ENCODE measurements at regions not wholly inside any gene's neighbourhood (a gene's known extent, or its start where the extent isn't known, plus 50 kb on each side); places are given as distances from the start of the nearest gene placed in this dataset.

GRCh38 chr1:191528275-191528674, 630.0 kb upstream of the RGS18 start:
- DNase-seq, result no peak

- no peak for DNase-seq
Observed at GRCh38 chr1:191530928-191531327, 627.3 kb upstream of the RGS18 start.

- DNase-seq, result no peak
Observed at GRCh38 chr1:191533254-191533653, 625.0 kb upstream of the RGS18 start.

- DNase-seq, result no peak
Observed at GRCh38 chr1:191536791-191537429, 621.4 kb upstream of the RGS18 start.

- DNase-seq, result peak; percentile 74
Observed at GRCh38 chr1:191541758-191542157, 616.5 kb upstream of the RGS18 start.

GRCh38 chr1:191542444-191542843, 615.8 kb upstream of the RGS18 start:
- DNase-seq, result no peak

- DNase-seq, result no peak
Observed at GRCh38 chr1:191546803-191547202, 611.5 kb upstream of the RGS18 start.

- DNase-seq, result no peak
Observed at GRCh38 chr1:191551019-191551418, 607.2 kb upstream of the RGS18 start.

- no peak for DNase-seq
Observed at GRCh38 chr1:191558379-191558778, 599.9 kb upstream of the RGS18 start.

- DNase-seq, result no peak
Observed at GRCh38 chr1:191561276-191561675, 597.0 kb upstream of the RGS18 start.

GRCh38 chr1:191564275-191564674, 594.0 kb upstream of the RGS18 start:
- no peak for DNase-seq

- no peak for DNase-seq
Observed at GRCh38 chr1:191572479-191572878, 585.8 kb upstream of the RGS18 start.

GRCh38 chr1:191575180-191575579, 583.1 kb upstream of the RGS18 start:
- DNase-seq, result no peak

- no peak for DNase-seq
Observed at GRCh38 chr1:191575746-191576145, 582.5 kb upstream of the RGS18 start.

GRCh38 chr1:191577213-191577612, 581.0 kb upstream of the RGS18 start:
- no peak for DNase-seq

GRCh38 chr1:191578281-191578680, 580.0 kb upstream of the RGS18 start:
- no peak for DNase-seq

- no peak for DNase-seq
Observed at GRCh38 chr1:191579019-191579418, 579.2 kb upstream of the RGS18 start.

- no peak for DNase-seq
Observed at GRCh38 chr1:191582169-191582568, 576.1 kb upstream of the RGS18 start.

- no peak for DNase-seq
Observed at GRCh38 chr1:191585095-191585494, 573.2 kb upstream of the RGS18 start.

- no peak for DNase-seq
Observed at GRCh38 chr1:191588905-191589304, 569.4 kb upstream of the RGS18 start.

- no peak for DNase-seq
Observed at GRCh38 chr1:191589536-191589935, 568.7 kb upstream of the RGS18 start.

- DNase-seq, result no peak
Observed at GRCh38 chr1:191590578-191590977, 567.7 kb upstream of the RGS18 start.

GRCh38 chr1:191592039-191592438, 566.2 kb upstream of the RGS18 start:
- DNase-seq, result no peak

- DNase-seq, result no peak
Observed at GRCh38 chr1:191592907-191593306, 565.4 kb upstream of the RGS18 start.

GRCh38 chr1:191595170-191595569, 563.1 kb upstream of the RGS18 start:
- DNase-seq, result no peak

GRCh38 chr1:191608367-191608766, 549.9 kb upstream of the RGS18 start:
- DNase-seq, result peak; percentile 12

Data from NCI-H82 (cell line).